Skin of body (tissue), 1 donor: ENCODE measurements at regions not wholly inside any gene's neighbourhood (a gene's known extent, or its start where the extent isn't known, plus 50 kb on each side); places are given as distances from the start of the nearest gene placed in this dataset.

Source experiments
- DNase-seq: peaks from one replicate; lab custom pipeline; 2025; lab: John Stamatoyannopoulos, UW

DNA sequence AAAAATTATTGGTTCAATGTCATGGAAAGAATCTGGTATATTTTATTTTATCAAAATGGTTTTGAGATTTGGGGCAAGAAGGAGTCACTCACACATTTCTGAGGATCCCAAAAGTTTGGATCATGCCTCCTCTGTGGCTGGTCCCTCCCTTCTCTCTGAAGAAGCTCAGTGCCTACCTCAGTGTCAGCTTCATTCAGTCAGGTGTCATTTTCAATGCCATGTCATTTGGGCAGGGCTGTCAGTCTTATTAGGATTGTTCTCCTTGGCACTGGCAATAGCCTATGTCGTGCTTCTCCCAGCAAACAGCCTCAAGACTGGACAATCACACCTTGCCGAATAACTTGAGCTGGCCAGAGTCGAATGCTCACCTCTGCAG is 264.5 kb upstream of the CAMK1G start:
- DNase-seq, result no peak

DNA sequence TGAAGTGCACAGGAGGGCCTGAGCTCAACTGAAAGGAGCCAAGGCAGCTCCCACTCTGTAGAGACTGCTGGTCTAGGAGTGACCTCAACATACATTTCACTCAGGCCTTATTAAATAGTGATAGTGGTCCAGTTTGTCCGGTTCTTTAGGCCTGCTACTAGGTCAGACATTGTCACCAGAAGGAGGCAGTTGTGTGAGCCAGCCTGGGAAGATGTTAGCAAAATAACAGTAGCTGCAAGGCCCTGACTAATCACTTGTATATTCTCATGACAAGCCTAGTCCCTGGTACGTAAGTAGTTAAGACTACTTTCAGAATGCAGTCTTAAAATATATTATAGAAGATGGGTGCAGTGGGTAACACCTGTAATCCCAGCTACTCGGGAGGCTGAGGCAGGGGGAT is 264.0 kb upstream of the CAMK1G start:
- DNase-seq, result no peak

DNA sequence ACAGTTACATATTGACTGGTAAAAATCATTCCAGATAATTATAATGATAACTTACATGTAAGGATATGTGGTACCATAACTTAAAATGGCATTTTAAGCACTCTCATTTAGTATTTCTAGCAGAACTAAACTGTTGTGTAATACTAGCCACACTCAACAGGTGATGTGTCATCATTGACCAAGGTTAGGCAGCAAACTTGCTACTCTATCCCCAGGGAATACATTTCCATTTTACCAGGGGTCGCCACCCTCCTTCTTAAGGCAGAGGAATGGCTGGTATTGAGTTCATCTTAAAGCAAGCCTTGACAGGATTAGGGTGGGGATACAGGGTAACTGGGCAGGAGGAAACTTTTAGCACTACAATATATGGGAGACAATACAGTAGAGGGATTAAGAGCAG is 259.8 kb upstream of the CAMK1G start:
- DNase-seq, result no peak

DNA sequence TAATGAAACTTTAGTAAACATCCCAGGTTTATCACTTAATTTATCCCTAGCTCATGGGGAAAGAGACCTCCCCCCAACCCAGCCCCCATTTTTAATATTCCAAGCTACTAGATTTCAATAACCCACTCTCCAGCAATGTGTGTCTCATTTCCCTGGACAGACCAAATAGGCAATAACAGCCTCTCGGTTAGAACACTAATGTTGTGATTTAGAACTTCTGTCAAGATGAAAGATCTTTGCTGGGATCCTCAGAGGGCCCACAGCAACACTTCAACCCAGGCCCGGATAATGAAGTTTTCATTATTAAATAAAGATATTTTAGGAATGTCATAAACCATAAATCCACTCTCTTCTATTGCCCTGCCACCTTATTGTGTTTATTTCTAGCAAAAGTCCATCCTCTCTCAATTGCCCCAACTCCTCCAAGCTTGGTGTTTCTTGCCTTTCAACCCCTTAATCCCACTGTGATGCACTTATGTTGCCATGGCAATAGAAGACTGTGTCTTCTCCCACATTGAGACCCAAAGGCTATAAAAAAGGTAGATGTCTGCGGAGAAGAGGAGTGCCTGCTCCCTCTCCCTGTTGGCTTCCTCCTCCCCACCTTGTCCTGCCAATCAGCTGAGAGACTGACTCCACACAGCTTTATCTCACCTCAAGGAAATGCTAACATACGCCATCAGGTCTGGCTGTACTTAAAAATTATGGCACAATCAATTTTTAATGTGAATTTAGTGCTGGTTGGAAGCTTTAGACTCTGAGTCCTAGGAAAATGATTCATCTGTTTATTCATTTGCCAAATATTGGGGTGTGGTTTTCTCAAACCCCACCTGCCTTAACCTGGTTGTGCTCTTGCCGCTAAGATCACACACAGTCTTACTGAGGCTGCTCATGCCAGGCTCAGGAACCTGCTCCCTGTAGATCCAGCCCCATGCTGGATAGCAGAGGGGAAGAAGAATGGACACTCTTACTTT is 258.3 kb upstream of the CAMK1G start:
- no peak for DNase-seq

DNA sequence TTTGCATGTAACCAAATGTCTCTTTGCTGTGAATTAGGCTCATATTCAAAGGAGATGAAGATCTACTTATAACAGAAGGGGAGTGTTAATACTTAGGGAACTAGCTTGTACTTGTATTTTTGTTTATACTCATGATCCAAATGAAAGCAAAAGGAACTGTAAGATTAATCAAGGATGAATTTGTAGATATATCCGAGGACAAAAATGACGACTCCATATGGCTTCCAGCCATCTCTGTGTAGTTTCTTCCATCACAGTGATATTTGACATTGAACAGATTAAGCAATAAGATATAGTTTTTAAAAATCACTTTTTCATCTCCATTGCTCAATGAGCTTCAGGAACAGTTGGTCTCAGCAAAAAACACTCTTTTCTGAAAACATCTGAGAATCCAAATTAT is 257.4 kb upstream of the CAMK1G start:
- no peak for DNase-seq

DNA sequence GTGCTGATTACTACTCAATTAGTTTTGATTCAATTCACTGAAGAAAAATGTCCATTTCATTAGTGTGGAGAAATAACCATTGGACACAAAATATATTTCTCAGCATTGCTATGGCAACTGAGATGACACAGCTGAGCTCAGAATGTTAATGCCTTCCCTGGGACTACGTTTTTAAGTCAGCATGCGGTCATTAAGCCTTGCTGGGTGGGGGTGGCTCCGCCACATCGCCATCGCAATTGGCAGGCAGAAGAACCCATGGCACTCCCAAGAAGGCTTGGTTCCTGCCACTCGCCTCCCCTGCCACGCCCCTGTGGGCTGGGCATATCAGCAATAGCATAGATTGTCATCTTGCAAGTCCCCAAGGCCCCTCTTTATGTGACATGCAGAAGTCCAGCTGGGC is 256.7 kb upstream of the CAMK1G start:
- DNase-seq, result no peak

DNA sequence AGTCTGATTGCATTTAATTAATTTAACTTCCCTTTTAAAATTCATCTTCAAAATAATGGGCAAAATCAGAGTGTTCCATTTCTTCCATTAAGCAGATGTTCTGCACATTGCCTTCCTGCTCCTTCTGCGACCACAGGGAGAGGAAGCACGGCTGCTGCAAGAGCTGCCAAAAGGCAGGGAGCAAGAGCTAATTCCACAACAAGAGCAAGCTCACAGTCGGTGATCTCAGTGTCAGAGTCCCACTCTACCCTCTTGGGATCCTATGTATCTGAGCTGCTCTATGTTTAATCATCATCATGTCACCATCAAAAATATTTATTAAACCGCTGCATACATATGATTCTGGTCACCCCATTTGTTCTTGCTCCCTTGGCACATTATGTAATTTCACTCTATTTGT is 255.3 kb upstream of the CAMK1G start:
- peak; percentile 64 for DNase-seq

DNA sequence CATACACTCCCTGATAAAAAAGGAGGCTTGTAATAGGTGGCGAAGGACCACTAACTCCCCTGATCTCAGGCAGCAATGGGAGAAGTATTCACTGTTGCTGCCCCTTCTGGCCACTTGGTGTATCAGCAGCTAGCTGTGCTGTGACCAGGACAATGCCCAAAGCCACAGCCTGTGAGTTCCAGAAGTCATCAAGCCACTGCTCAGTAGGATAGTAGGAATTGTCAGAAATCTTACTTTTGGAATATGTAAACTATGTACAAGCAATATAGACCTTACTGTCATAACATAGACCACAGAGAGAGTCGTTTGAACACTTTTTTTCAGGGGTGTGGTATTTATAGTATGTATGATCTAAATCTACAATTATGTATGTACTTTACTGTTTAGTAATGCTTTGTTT is 248.3 kb upstream of the CAMK1G start:
- no peak for DNase-seq

DNA sequence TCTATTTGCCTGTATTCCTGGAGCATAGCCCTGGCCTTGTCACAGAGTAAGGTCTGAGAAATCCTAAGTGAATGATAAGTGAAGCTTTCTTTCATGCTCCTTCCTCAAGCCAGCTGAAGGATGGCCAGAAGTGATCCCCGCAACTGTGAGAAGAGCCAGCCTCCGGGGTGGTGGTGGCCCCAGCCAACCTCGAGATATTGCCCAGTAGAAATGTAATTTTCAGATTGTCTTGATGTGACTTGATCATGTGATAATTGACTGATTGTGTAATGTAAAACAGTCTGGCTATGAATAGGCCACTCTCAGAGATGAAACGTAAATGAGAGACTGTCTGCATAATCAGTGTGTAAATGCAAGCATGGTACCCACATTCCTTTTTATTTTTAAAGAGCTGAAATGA is 242.4 kb upstream of the CAMK1G start:
- no peak for DNase-seq

DNA sequence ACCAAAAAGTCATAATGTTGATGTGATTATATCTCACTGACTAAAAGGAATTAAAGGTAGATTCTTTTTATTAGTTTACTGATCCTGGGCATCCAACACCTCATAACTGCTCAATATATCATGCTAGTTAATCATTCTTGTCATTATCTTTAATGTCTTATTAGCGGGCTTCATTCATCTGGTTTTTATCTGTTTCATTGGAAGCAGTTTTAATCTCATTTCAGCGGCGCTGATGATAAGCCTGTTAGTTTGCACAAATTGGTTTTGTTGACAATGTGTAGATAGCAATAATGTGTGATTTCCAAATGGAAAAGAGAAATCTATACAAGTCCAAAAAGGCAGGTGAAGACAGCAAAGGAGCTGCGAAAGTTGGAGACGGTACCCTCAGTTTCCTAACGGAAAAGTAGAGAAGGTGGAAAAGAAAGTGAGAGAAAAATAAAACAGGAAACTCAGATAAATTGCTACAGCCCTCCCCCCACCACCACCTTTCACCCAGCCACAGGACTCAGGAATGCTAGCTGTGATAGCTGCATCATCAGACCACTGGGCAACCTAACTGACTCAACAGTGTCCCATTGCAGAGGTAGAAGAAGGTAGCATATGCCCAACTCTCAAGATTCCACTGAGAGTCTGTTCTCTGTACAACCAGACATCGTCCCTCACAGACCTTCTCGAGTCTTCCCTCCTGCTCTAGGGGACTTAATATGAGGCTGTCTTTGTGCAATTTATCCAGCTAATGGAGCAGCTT is 241.7 kb upstream of the CAMK1G start:
- DNase-seq, result no peak

DNA sequence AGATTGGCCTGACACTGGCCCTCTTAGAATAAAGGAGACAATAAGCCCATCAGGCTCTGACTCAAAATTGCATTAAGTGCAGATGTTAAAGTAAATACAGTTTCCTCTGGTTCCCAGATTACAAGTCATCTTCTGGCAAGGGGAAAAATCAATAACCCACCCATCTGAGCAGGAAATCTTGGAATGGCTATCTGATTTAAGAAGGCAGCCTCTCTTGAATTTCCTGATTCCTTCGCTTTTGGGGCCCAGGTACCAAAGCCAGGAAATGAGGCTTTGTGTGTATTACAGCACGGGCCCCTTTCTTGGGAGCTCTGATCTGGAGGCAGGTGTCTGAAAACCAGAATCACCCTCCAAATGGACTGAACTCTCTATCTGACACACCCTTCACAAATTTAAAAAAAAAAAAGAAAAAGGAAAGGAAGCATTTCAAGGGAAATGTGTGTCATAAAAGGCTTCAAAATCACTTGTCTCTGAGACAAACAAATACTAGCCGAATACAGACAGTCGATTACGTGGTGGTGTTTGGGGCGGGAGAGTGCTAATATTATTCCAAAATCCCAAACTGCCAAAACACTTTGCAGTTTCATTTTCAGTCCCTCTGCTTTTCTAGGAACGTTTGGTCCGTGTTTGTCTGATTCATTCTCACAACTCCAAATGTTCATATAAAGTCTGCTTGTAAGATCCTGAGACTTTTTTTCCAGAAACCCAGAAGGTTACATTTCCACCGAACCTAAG is 240.9 kb upstream of the CAMK1G start:
- DNase-seq, result no peak

DNA sequence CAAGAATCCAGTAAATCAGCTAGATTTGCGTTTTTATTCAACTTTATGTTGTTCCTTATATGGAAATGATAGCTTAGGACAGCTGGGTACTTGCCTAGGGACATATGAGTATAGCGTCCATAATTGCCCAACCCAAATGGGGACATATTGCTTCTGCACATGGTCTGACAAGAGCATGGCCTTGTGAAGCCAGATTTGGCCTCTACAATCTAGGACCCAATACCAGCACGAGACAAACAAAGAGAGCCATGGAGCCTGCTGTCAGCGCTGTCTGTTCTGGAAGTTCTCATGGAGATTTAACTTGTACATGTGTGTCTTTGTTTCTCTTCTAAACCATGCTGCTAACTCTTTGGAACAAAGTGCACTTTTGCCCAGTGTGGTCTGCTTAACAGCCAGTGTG is 240.0 kb upstream of the CAMK1G start:
- DNase-seq, result no peak

DNA sequence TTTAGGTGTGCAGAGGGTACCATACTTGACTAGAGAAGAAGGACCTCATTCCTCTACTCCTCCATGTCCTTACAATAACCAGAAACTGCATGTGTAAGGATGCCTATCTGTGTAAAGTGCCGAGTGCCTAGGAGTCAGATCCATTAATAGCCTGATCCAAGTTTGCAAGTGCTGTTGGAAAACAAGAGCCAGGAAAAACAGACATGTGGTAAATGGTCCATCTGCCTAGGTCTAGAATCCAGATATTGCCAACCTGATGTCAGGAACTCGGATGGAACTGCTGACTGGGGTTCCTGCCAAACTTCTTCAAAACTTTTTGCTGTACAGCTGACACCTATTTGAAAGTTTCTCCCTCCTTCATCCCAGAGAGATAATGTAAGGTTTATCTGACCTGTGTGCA is 239.4 kb upstream of the CAMK1G start:
- DNase-seq, result no peak

DNA sequence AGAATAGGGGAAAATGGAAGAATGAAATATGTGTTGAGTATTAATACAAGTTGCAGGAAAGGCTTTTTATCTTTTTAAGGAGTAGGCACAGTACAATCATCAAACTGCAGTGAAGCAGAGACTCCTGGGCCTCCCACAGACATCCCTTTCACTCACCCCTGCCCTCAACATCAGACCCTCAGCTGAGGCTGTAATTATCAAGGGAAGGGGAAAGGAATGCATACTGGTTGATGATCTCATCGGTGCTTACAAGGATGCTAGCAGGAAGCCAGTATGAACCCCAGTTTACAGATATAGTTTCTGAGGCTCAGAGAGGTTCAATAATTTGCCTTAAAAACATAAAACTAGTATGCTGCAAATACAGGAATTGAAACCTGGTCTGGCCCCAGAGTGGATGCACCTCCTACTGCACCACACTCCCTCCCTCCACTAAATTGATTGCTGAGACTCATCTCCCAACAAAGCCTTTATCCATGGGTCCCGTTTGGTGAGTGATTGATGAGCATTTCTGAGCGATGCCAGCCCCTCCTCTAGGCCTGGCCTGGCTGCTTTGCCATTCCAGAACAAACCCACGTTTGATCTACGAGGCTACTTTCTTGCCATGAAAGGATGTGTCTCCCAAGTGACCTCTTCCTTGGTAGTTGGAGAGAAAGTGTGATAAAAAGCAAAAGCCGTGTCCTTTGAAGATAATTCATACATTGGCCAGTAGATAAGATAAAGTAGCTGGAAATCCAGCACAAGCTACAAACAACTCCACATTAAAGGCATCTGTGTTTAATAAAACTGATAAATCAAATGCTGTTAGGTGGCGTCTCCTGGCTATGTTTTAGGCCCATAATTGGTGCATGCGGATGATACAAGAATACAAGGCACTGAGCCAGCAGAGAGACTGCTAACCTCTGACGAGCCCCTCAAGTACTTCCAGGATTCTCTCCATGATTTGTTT is 233.9 kb upstream of the CAMK1G start:
- peak; percentile 54 for DNase-seq

DNA sequence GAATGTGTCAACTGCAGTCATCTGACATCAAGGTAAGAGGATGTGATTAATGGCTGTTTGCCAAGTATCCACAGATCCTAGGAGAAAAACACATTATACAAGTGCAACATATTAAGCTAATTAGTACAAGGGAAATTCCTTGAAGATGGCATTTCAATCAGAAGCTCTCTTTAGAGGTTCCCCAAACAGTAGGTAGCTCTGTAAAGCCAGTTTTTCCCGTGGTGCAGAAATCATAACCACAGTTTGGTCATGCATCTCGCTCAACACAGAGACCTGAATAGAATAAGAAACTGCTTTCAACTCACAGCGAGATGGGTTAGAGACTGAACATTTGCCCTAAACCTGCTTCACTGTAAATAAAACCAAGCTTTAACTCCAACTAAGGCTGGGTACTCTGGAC is 230.5 kb upstream of the CAMK1G start:
- no peak for DNase-seq

DNA sequence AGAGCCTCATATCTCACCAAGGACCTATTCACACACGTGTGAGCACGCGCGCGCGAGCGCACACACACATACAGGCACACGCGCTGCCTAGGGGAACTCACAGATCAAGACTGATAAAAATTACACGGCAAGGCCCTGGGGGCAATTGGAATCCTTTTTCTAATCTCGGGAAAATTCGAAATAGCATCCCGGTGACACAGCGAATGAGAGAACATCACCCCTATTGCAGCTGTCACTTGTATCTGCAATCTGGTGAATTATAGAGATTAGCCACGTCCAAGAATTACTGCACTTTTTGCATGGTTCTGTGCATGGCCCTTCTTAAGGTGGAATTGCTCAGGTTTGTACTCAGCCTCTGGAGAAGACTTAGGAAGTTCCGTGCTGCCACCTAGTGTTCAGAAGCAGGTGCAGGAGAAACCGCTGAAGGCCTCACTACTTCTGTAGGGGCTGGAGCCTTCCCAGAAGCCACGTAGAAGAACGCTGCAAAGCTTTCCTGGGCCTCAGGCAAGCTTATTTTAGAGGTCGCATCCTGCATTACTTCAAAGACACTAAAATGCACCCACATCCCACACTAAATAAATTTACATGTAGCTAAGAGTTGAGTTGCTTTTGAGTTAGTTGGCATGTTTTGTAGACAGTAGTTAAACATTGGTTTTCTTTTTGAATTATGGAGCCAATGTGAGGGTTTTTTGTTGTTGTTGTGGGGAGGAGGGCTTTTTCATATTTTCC is 229.2 kb upstream of the CAMK1G start:
- peak; percentile 67 for DNase-seq

DNA sequence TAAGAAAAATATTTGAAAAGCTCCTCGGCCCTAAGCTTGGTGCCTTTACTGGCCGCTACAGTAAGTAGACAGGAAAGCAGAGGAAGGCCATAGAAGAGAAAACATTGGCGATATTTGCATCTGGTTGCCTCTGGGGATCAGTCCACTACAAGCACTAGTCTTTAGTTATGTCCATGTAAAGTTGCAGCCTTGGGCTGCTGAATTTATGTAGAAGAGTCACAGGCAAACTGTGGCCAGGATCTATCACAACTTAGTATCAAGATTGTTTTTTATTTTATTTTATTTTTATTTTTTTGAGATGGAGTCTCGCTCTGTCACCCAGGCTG is 228.7 kb upstream of the CAMK1G start:
- no peak for DNase-seq

DNA sequence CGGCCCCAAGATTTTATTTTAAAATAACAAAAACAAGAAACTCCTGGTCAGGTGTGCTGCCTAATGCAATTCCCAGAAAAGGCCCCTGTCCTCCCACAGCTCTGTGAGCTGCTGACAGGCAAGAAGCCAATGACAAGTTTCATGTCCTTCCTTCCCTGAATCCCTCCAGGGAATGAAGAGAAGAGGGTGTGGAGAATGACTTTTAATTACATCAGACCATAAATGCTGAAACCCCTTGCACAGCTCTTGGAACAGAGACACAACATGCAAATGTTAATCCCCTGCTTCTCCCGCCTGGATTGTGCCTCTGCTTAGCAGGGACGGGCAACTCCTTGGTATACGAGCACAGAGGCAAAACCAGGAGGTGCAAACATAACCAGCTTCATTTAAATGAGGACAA is 228.1 kb upstream of the CAMK1G start:
- no peak for DNase-seq

DNA sequence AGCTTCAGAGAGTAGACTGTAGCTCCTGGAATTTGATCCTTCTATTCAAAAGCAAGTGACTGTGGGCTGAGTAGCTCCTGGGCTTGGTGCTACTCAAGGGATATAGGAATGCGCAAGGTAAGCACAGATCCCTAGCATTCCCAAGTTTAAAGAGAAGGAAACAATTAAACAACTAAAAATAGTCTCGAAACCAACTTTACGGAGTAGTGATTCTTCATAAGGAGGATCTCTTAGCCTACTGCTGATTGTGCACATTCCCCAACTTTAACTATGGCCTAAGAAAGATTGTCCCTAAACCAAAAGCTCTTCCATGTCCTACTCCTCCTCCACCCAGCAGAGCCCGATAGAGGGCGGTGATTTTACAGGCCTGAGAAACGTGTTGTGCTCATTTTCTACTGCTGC is 226.5 kb upstream of the CAMK1G start:
- no peak for DNase-seq

DNA sequence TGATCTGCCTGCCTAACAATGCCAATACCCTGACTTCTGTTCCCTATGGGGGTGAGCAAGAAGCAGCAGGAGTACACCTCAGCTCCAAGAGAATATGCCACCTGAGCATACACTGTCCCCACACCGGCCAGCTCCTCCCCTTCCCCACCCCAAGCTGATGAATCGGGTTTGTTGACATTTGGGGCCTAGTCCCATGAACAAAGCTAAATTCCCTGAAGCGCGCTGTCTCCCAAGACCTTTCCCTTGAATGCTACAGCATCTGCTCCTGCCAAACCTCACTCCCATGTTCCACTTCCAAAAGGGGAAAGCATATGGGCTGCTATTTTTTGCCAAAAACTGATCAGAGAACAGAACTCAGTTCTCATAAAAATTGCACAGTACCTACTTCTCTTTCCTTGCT is 220.4 kb upstream of the CAMK1G start:
- DNase-seq, result no peak

DNA sequence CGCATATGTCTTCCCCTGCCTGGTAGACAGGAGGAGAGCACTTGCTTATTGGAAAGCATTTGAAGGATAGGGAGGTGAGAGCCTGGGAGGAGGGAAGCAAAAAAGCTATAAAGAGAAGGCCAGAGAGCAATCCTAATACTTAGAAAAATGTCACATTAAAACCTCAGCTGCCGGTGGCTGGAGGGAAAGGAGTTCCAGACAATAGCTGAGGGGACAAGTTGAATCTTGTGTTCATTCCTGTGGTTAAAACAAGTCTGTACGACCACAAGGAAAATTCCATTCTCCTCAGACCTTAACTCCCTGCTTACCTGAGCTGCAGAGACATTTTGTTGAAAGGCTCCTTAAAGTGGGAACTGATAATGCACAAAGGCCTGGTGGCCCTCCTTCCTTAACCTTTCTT is 218.8 kb upstream of the CAMK1G start:
- no peak for DNase-seq
